T-helper 1 cell treated with Interleukin-12 subunit alpha and Interleukin-12 subunit beta and Interleukin-4 antibody, amounts not matched to agents 30 μg/mL and 1 μg/mL, for 36 hours (primary cell): ENCODE measurements at regions not wholly inside any gene's neighbourhood (a gene's known extent, or its start where the extent isn't known, plus 50 kb on each side); places are given as distances from the start of the nearest gene placed in this dataset.

Source experiments
- H3K27ac Mint-ChIP-seq: one replicate; pipeline ENCODE4 v1.8.0; 2021; ENCODE audit warnings: mild to moderate bottlenecking, mixed read lengths
- H3K27me3 Mint-ChIP-seq: one replicate; pipeline ENCODE4 v1.8.0; 2021; ENCODE audit warnings: low read depth, mixed read lengths
- H3K36me3 Mint-ChIP-seq: one replicate; pipeline ENCODE4 v1.8.0; 2021; ENCODE audit warnings: low read depth, mixed read lengths
- H3K4me1 Mint-ChIP-seq: one replicate; pipeline ENCODE4 v1.8.0; 2021; ENCODE audit warnings: low read depth, mixed read lengths
- H3K4me3 Mint-ChIP-seq: one replicate; pipeline ENCODE4 v1.8.0; 2021; ENCODE audit warnings: mild to moderate bottlenecking, moderate library complexity, mixed read lengths
- H3K9me3 Mint-ChIP-seq: one replicate; pipeline ENCODE4 v1.8.0; 2021; ENCODE audit warnings: mixed read lengths

DNA sequence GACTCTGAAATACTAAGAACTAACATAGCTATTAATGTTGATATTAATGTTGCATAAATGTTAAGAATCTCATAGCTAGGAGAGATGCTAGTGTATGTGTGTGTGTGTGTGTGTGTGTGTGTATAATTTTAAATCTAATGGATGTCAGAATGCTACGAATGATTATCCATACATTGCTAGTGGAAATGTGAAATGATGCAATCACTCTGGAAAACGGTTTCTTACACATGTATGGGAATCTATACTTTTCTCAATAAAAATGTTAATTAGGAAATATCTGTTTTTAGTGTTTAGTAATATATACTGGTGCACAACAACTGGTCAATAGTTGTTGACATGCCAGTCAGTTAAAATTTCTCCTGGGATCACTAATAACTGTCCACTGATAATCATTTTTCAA is 908.8 kb upstream of the POU3F3 start:
- H3K27ac Mint-ChIP-seq = no peak overlapping the region
- H3K36me3 Mint-ChIP-seq = no peaks in the 10 kb centered on the region
- H3K27me3 Mint-ChIP-seq = no peaks in the 10 kb centered on the region
- peaks cover 12% of the 10 kb centered on the region for H3K9me3 Mint-ChIP-seq
- H3K4me1 Mint-ChIP-seq = no peaks in the 10 kb centered on the region
- H3K4me3 Mint-ChIP-seq = no peak overlapping the region

DNA sequence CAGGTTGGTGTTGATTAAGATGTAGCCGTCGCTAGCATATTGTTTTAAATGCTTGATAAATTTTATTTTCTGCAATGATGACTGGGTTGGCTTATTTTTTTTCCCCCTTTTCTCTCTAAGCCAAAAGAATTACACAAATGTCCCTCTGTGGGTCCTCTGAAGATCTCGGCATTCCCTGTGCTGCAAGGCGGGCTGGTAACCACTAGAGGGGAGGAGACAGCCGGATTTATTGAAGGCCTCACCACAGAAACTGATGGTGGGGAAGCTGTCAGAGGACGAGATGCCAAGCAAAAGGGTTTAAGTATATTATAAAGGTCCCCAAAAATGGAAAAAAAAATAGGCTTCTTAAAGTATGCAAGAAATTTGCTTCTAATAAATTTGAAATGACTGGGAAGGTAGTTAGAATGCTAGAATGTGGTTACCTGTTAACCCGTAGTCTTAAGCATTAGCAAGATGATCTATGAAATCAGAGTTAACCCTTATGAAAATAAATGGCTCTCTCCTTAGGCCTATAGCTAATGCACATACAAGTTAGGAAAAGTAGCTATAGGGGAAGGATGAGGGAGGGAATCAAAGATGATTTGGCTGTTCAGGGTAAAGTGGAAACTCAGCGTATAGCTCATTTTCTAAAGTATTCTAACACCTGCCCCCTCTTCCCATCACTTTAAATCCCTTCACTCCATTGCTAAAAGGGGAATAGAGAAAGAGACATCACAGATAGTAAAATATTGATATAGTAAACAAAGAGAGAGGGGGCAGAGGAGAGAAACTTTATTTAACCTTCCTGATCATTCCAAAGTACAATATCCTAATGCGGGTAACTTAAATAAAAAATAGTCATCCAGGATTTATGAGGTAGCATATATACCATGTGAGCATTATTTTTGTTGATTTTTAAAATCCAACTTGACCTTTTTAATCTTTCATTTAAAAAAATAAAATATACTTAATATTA is 894.5 kb upstream of the POU3F3 start:
- Mint-ChIP-seq H3K36me3 (no peaks in the 10 kb centered on the region), H3K4me1 (no peaks in the 10 kb centered on the region), H3K27me3 (no peaks in the 10 kb centered on the region), H3K4me3 (no peak overlapping the region), H3K27ac (no peak overlapping the region), H3K9me3 (no peaks in the 10 kb centered on the region)

DNA sequence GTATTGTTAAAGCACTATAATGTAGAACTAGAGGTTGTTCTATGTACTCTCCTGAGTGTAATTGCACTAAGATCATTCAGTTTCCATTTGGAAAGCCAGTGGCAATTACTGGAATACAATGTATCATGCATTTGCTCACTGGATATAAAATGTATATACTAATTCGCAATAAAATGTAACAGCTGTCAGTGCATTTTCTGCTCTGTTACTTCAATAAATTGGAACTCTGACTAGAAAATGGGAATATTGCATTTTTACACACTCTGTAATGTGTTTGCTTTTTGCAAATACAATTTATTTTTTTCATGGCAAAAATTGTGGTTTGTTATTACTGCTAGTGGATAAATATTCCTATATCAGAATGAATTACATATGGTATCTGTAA is 893.8 kb upstream of the POU3F3 start:
- Mint-ChIP-seq H3K4me3 (no peak overlapping the region), H3K36me3 (no peaks in the 10 kb centered on the region), H3K9me3 (no peaks in the 10 kb centered on the region), H3K27me3 (no peaks in the 10 kb centered on the region), H3K27ac (no peak overlapping the region), H3K4me1 (no peaks in the 10 kb centered on the region)

DNA sequence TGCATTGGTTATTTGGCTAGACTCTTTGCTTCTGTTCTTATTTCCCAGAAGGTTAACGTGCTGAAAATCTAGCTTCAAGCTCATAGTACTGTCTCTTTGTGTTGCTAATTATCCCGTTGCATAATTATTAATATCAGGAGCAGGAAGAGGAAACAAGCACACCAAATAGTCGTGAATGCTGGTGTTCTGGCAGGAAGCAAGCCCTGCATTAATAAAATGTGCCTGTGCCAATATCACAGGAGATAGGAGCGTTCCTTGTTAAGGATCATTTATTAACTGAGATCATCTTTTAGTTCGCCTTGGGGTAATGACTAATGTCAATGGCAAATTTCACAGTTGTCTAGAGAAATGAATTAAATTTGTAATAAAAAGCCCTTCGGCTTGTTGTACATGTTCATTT is 893.0 kb upstream of the POU3F3 start:
- no peak overlapping the region for H3K27ac Mint-ChIP-seq
- H3K9me3 Mint-ChIP-seq = no peaks in the 10 kb centered on the region
- no peaks in the 10 kb centered on the region for H3K4me1 Mint-ChIP-seq
- no peak overlapping the region for H3K4me3 Mint-ChIP-seq
- no peaks in the 10 kb centered on the region for H3K36me3 Mint-ChIP-seq
- no peaks in the 10 kb centered on the region for H3K27me3 Mint-ChIP-seq

DNA sequence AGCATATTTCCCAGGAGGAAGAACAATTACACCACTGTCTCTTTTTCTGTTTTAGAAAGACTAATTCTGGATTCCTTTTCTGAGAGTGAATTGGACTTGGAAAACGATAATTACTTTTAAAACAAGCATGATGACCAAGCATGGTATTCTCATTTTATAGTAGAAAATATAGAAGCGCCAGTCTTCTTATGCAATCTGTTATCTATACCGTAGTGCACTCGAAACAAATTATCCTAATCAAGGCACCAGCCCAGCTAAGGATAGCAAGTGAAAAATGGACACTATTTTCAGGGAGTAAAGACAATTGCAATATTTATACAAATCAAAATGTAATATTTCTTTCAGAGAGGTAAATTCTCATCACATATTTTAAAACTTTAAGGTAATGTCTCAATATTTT is 892.1 kb upstream of the POU3F3 start:
- Mint-ChIP-seq H3K4me1 (no peaks in the 10 kb centered on the region), H3K27ac (no peak overlapping the region), H3K27me3 (no peaks in the 10 kb centered on the region)

DNA sequence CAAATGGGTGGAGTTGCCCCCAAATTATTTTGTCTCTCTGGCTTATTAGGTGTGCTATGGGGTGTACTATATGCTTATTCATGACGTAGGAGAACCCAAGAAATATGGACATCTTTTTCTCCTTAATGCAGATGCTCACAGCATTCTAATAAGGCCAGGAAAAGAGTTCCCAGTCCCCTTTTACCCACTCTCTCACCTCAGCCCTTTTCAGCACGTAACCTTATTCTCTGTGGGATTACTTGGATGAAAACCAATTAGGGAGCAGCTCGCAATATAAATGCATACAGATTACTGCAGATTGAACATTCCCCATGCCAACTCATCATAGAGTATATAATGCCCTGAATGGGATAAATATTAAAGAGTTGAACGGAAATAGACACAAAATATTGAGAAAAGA is 891.2 kb upstream of the POU3F3 start:
- Mint-ChIP-seq H3K27me3 (no peaks in the 10 kb centered on the region), H3K9me3 (no peaks in the 10 kb centered on the region), H3K27ac (no peak overlapping the region), H3K4me1 (no peaks in the 10 kb centered on the region), H3K36me3 (no peaks in the 10 kb centered on the region), H3K4me3 (no peak overlapping the region)

More for the DNA sequence above, 892.1 kb upstream of the POU3F3 start:
- H3K9me3 Mint-ChIP-seq = no peaks in the 10 kb centered on the region
- no peak overlapping the region for H3K4me3 Mint-ChIP-seq
- H3K36me3 Mint-ChIP-seq = no peaks in the 10 kb centered on the region

DNA sequence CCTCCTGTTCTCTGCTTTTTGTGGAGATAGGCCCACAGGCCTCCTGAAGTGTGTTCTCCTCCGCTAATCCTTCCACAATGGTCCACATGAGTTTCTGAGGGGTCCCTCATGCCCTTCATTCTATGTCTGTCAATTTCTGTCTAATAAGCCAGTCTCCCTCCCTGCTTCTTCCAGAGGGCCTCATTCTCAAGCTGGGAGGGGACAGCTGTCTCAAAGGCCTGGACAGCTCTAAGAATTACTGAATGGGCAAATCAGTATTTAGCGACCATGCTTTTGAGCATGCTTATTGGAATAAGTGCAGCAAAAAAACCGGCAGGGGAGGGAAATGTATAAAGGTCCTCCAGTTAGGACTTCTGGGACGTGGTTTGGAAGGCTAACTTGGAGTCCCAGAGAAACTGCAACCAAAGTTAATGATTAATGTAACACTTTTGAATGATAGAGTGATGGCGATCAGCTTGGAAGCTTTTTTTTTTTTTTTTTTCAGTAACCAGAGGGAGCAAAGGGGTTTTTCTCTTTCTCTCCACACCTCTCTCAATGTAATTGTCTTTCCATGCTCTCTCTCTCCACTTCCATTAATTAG is 890.7 kb upstream of the POU3F3 start:
- no peaks in the 10 kb centered on the region for H3K27me3 Mint-ChIP-seq
- H3K27ac Mint-ChIP-seq = no peak overlapping the region
- no peaks in the 10 kb centered on the region for H3K36me3 Mint-ChIP-seq
- H3K4me1 Mint-ChIP-seq = no peaks in the 10 kb centered on the region
- no peak overlapping the region for H3K4me3 Mint-ChIP-seq
- H3K9me3 Mint-ChIP-seq = no peaks in the 10 kb centered on the region

DNA sequence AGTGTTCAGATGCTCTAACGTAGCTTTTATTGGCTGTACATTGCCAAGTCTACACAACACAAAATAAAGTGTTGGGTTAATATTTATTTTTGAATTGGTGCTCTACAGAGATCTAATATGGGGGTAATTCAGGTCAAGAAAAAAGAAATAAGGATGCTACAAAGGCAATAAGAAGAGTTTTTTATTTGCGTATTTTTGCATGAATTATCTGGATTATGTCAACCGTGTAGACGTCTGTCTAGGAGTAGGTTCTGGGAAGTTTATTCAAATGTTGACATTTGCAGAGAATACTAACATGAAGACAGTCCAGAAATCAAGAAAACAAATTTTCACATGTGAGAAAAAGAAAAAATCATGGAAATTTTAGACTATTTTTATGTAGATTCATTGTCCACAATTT is 876.7 kb upstream of the POU3F3 start:
- Mint-ChIP-seq H3K4me1 (no peaks in the 10 kb centered on the region), H3K27me3 (no peaks in the 10 kb centered on the region), H3K4me3 (no peak overlapping the region), H3K36me3 (no peaks in the 10 kb centered on the region), H3K27ac (no peak overlapping the region), H3K9me3 (no peaks in the 10 kb centered on the region)

DNA sequence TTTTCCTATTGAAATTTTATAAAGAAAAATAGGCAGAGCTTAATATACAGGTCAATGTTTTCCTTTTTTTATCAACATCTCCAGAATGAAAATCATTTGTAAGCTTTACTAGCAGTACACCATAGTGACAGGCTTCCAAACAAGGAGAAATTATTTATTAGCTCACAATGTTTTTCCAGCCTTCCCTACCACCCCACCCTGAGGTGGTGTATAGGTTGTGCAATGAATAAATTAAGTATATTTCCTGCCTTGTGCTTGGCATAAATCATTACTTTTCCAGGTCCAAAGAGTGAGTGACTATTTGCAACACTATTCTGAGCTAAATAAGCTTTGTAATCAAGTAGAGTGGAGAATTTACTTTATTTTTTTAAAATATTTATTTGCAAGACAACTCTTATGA is 876.2 kb upstream of the POU3F3 start:
- H3K36me3 Mint-ChIP-seq = no peaks in the 10 kb centered on the region
- no peak overlapping the region for H3K27ac Mint-ChIP-seq
- H3K4me3 Mint-ChIP-seq = no peak overlapping the region
- no peaks in the 10 kb centered on the region for H3K4me1 Mint-ChIP-seq
- no peaks in the 10 kb centered on the region for H3K27me3 Mint-ChIP-seq
- H3K9me3 Mint-ChIP-seq = no peaks in the 10 kb centered on the region

DNA sequence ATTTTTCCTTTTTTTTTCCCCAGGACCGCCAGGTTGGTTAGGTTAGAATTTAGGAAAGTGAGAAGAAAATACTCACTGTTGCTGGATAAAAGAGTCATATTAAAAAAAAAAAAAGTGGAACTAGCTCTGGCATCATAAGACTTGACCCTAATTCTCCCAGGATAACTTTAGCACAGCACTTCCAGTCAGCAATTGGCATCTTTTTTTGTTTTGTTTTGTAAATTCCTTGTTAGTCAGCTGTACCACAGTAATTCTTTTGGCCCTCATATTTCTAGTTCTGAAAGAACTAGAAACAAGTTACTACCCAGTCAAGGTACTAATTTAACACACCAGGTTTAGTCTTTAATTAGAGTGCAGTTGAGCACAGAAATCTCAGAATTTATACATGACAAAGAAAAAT is 873.5 kb upstream of the POU3F3 start:
- no peak overlapping the region for H3K27ac Mint-ChIP-seq
- H3K4me1 Mint-ChIP-seq = no peaks in the 10 kb centered on the region
- H3K9me3 Mint-ChIP-seq = no peaks in the 10 kb centered on the region
- no peaks in the 10 kb centered on the region for H3K36me3 Mint-ChIP-seq
- H3K4me3 Mint-ChIP-seq = no peak overlapping the region
- no peaks in the 10 kb centered on the region for H3K27me3 Mint-ChIP-seq

DNA sequence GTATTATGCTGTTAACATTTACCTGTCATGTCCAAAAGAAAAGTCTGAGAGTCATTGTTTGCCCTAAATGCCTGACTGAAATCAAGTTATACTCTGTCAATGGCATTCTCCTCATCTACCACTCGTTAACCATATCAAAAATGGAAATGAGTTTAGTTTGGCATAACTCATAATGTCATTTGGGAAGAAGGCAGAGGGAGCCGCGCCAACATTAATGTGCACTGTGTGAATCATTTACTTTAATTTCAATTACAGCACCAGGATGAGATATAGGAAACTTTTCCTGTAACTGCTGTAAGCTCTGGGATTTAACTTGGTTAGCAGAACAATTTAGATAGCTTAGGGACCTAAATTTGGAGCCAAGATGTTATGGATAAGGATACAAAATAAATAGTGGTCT is 871.2 kb upstream of the POU3F3 start:
- H3K9me3 Mint-ChIP-seq = no peaks in the 10 kb centered on the region
- H3K36me3 Mint-ChIP-seq = no peaks in the 10 kb centered on the region
- no peak overlapping the region for H3K27ac Mint-ChIP-seq
- no peak overlapping the region for H3K4me3 Mint-ChIP-seq
- no peaks in the 10 kb centered on the region for H3K27me3 Mint-ChIP-seq
- H3K4me1 Mint-ChIP-seq = no peaks in the 10 kb centered on the region

DNA sequence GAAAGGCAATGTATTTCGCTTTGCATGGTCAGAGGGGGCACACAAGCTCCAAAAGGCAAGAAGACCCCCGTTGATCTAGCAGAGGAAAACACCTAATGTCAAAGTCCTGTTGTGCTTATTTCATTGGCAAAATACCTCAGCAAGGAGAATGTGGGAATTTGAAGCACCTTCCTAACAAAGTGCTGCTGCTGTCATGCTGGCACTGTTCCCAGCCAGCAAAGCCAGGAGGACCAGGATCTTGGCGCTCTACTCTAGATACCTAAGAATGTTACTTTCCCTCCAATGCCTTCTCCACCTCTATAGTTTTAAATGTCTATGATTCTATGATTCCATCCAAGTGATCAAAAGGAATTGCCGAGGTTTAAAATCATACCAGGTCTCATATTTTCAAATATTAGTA is 867.9 kb upstream of the POU3F3 start:
- Mint-ChIP-seq H3K4me3 (no peak overlapping the region), H3K9me3 (no peaks in the 10 kb centered on the region), H3K27ac (no peak overlapping the region), H3K27me3 (no peaks in the 10 kb centered on the region), H3K36me3 (no peaks in the 10 kb centered on the region), H3K4me1 (no peaks in the 10 kb centered on the region)

DNA sequence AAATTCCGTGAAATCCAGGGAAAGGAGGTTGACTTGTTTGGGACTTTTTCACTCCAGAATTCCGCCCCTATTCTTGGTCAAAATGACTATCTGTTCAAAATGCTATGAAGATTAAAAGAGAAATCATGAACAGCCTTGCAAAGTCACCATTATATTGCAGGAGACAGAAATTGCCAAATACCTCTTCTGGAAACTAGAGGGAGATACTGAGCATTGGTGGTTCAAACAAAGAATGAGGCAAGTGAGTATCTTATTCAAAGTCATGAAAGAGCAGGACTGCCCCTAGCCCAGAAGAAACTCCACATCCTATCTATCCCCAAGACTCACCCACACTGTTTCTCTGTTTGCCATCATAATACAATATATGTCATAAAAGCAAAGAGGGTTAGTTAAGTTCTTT is 862.3 kb upstream of the POU3F3 start:
- Mint-ChIP-seq H3K4me1 (no peaks in the 10 kb centered on the region), H3K9me3 (peaks cover 4% of the 10 kb centered on the region), H3K36me3 (no peaks in the 10 kb centered on the region), H3K27ac (no peak overlapping the region), H3K27me3 (no peaks in the 10 kb centered on the region), H3K4me3 (no peak overlapping the region)

DNA sequence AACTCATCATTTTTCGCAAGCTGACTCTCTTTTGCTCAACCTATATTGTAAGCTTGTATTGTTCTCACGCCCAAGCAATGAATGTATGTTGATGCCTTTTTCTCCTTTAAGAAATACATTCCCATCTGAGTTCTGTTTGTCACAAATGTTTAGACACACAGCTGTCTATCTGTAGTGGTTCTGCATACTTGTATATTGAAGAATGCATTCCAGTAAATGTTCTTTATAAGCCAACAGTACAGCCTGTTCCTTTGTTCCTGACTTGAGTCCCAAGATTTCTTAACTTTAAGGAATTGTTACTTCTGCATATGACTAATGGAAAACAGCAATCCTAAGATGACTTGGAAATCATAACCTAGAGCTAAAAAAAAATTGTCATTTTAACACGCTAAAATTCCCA is 849.1 kb upstream of the POU3F3 start:
- Mint-ChIP-seq H3K36me3 (no peaks in the 10 kb centered on the region), H3K4me3 (no peak overlapping the region), H3K27ac (no peak overlapping the region), H3K9me3 (peaks cover 3% of the 10 kb centered on the region), H3K27me3 (no peaks in the 10 kb centered on the region), H3K4me1 (no peaks in the 10 kb centered on the region)

DNA sequence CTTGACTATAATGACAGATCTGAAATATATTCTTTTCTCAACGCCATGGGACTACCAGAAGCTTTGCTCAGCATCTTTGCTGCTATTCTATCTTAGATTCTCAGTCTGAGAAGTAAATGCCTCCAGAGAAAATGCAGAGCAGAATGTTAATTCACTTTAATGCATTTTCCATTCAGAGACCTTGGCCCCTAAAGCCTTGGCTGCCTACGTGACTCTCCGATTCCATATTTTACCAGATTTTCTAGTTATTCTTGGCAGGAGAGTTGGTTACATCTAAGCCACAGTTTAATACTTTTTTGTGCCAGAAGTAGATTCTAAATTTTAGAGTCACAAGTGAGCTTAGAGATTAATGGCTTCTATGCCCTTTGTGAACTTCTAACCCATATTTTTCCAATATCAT is 837.1 kb upstream of the POU3F3 start:
- Mint-ChIP-seq H3K4me3 (no peak overlapping the region), H3K36me3 (no peaks in the 10 kb centered on the region), H3K27ac (no peak overlapping the region), H3K27me3 (no peaks in the 10 kb centered on the region), H3K9me3 (peaks cover 6% of the 10 kb centered on the region), H3K4me1 (no peaks in the 10 kb centered on the region)
